IPS-NIHi7 (cell line): ENCODE measurements at regions not wholly inside any gene's neighbourhood (a gene's known extent, or its start where the extent isn't known, plus 50 kb on each side); places are given as distances from the start of the nearest gene placed in this dataset.
"Not testable (repeated sequence)": the region's sequence is repeated elsewhere in the genome, so short reads cannot be mapped to it uniquely, and the experiment has no call there.

ENCODE experiments used
- DNase-seq: peaks from one replicate; pipeline ENCODE4 v3.0.0; 2012; ENCODE audit warnings: mixed read lengths; ENCODE audit errors: extremely low spot score

GRCh38 chr2:60357996-60358395 lies 195.5 kb downstream of the BCL11A start:
- no peak for DNase-seq

GRCh38 chr2:60356346-60356745 lies 197.1 kb downstream of the BCL11A start:
- DNase-seq, result no peak

GRCh38 chr2:60355849-60356261 lies 197.6 kb downstream of the BCL11A start:
- no peak for DNase-seq

GRCh38 chr2:60354713-60355112 lies 198.7 kb downstream of the BCL11A start:
- DNase-seq, result no peak

GRCh38 chr2:60353863-60354262 lies 199.6 kb downstream of the BCL11A start:
- no peak for DNase-seq

- DNase-seq, result peak; percentile 45
Measured at GRCh38 chr2:60353406-60353800, 200.1 kb downstream of the BCL11A start.

- no peak for DNase-seq
Measured at GRCh38 chr2:60352491-60353405, 200.7 kb downstream of the BCL11A start.

- no peak for DNase-seq
Measured at GRCh38 chr2:60351802-60352201, 201.7 kb downstream of the BCL11A start.

GRCh38 chr2:60351321-60351720 lies 202.1 kb downstream of the BCL11A start:
- DNase-seq, result no peak

- DNase-seq, result no peak
Measured at GRCh38 chr2:60350791-60351190, 202.7 kb downstream of the BCL11A start.

GRCh38 chr2:60347781-60348180 lies 205.7 kb downstream of the BCL11A start:
- DNase-seq, result no peak

- not testable (repeated sequence) for DNase-seq
Measured at GRCh38 chr2:60342491-60342890, 211.0 kb downstream of the BCL11A start.

GRCh38 chr2:60341151-60341550 lies 212.3 kb downstream of the BCL11A start:
- no peak for DNase-seq

- DNase-seq, result no peak
Measured at GRCh38 chr2:60339286-60339685, 214.2 kb downstream of the BCL11A start.

- peak; percentile 78 for DNase-seq
Measured at GRCh38 chr2:60337142-60337497, 216.3 kb downstream of the BCL11A start.

GRCh38 chr2:60336442-60337141 lies 216.9 kb downstream of the BCL11A start:
- no peak for DNase-seq

GRCh38 chr2:60335533-60336237 lies 217.8 kb downstream of the BCL11A start:
- no peak for DNase-seq

GRCh38 chr2:60334610-60335009 lies 218.8 kb downstream of the BCL11A start:
- no peak for DNase-seq

GRCh38 chr2:60333264-60333663 lies 220.2 kb downstream of the BCL11A start:
- DNase-seq, result no peak

GRCh38 chr2:60331115-60331809 lies 222.2 kb downstream of the BCL11A start:
- no peak for DNase-seq

- no peak for DNase-seq
Measured at GRCh38 chr2:60329225-60329624, 224.2 kb downstream of the BCL11A start.

GRCh38 chr2:60324536-60324935 lies 228.9 kb downstream of the BCL11A start:
- DNase-seq, result no peak
